ENCODE measurements at regions not wholly inside any gene's neighbourhood (a gene's known extent, or its start where the extent isn't known, plus 50 kb on each side); places are given as distances from the start of the nearest gene placed in this dataset.

DNA sequence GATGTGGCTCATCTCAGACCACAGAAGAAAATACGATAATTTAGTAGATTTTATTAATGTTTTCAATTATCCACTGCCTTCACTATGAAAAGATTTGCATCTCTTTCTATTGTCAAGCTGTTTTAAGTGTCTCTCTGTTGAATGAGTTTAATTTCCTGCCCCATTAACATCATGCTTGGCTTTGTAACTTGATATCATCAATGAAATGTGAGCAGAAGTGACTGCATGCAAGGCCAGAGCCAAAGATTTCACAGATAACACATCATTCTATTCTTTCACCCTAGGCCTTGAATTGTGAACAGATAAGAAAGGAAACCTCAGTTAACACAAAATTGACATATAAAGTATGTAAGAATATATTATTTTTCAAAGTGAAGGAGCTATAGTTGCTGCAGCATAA lies 986.4 kb upstream of the CDH18 start:
- H3K27me3 Mint-ChIP-seq (ENCODE audit: low read depth, unreplicated experiment): no peaks in the 10 kb centered on the region
- no peaks in the 10 kb centered on the region for H3K4me1 ChIP-seq (ENCODE audit: insufficient read depth, low read length)
- no peak overlapping the region for H3K27ac Mint-ChIP-seq (ENCODE audit: unreplicated experiment)
- TF ChIP-seq EZH2 (IDR thresholded peaks at IDR 0.05; ENCODE audit: insufficient read depth, low read length): no peak
- TF ChIP-seq, protein P1, sequence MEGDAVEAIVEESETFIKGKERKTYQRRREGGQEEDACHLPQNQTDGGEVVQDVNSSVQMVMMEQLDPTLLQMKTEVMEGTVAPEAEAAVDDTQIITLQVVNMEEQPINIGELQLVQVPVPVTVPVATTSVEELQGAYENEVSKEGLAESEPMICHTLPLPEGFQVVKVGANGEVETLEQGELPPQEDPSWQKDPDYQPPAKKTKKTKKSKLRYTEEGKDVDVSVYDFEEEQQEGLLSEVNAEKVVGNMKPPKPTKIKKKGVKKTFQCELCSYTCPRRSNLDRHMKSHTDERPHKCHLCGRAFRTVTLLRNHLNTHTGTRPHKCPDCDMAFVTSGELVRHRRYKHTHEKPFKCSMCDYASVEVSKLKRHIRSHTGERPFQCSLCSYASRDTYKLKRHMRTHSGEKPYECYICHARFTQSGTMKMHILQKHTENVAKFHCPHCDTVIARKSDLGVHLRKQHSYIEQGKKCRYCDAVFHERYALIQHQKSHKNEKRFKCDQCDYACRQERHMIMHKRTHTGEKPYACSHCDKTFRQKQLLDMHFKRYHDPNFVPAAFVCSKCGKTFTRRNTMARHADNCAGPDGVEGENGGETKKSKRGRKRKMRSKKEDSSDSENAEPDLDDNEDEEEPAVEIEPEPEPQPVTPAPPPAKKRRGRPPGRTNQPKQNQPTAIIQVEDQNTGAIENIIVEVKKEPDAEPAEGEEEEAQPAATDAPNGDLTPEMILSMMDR (IDR thresholded peaks at IDR 0.05; ENCODE audit: insufficient read depth, low read depth, low read length): no peak
- H3K36me3 Mint-ChIP-seq (ENCODE audit: low read depth, unreplicated experiment): no peaks in the 10 kb centered on the region
- H3K9me3 ChIP-seq (ENCODE audit: insufficient read depth, low read depth, low read length): no peaks in the 10 kb centered on the region
- H4K20me1 ChIP-seq (ENCODE audit: insufficient read depth, low read length): no peaks in the 10 kb centered on the region
- H3K27ac ChIP-seq (ENCODE audit: low read depth, low read length): no peak overlapping the region
- H3K4me1 Mint-ChIP-seq (ENCODE audit: low read depth, unreplicated experiment): no peaks in the 10 kb centered on the region
- no peaks in the 10 kb centered on the region for H3K79me2 ChIP-seq (ENCODE audit: insufficient read depth, low read length)
- no peak overlapping the region for H3K4me2 ChIP-seq (ENCODE audit: low read length)
- no peak overlapping the region for H3K4me3 Mint-ChIP-seq (ENCODE audit: unreplicated experiment)
- no peak overlapping the region for H2AFZ ChIP-seq (ENCODE audit: low read depth, low read length)
- H3K27me3 ChIP-seq (ENCODE audit: insufficient read depth, low read length): no peaks in the 10 kb centered on the region
- peak; percentile 20 for DNase-seq (ENCODE audit: low read depth)
- no peak overlapping the region for H3K4me3 ChIP-seq (ENCODE audit: insufficient read depth, low read depth, low read length)
- no peak for FAIRE-seq
- H3K9ac ChIP-seq (ENCODE audit: low read length): no peak overlapping the region
- no peaks in the 10 kb centered on the region for H3K36me3 ChIP-seq (ENCODE audit: insufficient read depth, low read length)
- H3K9me3 Mint-ChIP-seq (ENCODE audit: unreplicated experiment): no peaks in the 10 kb centered on the region

DNA sequence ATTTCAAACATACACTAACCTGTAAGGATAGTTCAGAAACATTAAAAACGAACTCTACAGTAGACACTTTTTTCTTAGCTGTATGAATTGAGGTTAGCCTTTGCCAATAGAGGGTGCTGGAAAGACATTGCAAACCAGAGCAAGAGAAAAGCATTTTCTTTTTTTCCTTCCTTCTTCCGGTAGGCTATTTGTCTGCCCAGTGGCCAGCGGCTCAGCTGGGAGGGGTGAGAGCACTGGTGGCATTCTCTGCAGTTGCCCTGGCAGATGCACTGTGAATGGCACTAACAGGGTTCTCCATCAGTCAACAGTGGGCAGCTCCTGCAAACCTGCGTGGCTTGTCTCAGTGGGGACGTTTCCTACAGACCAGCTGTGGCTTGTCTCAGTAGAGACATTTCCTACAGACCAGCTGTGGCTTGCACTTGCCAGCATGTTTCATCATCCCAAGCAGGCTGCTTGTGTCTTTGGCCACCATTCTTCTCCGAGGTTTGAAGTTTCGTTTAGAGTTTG lies 984.5 kb upstream of the CDH18 start:
- peak overlapping the region; percentile 40 for H3K4me3 Mint-ChIP-seq (ENCODE audit: unreplicated experiment)
- H3K4me1 ChIP-seq (ENCODE audit: insufficient read depth, low read length): no peaks in the 10 kb centered on the region
- peak overlapping the region; percentile 86 for H3K27ac Mint-ChIP-seq (ENCODE audit: unreplicated experiment)
- DNase-seq (ENCODE audit: low read depth) (peak; percentile 48), FAIRE-seq (no peak)
- no peaks in the 10 kb centered on the region for H3K36me3 Mint-ChIP-seq (ENCODE audit: low read depth, unreplicated experiment)
- H3K27me3 ChIP-seq (ENCODE audit: insufficient read depth, low read length): no peaks in the 10 kb centered on the region
- H3K4me1 Mint-ChIP-seq (ENCODE audit: low read depth, unreplicated experiment): no peaks in the 10 kb centered on the region
- no peak overlapping the region for H3K4me3 ChIP-seq (ENCODE audit: insufficient read depth, low read depth, low read length)
- H3K9me3 ChIP-seq (ENCODE audit: insufficient read depth, low read depth, low read length): no peaks in the 10 kb centered on the region
- no peaks in the 10 kb centered on the region for H3K9me3 Mint-ChIP-seq (ENCODE audit: unreplicated experiment)
- H3K36me3 ChIP-seq (ENCODE audit: insufficient read depth, low read length): no peaks in the 10 kb centered on the region
- H3K27ac ChIP-seq (ENCODE audit: low read depth, low read length): no peak overlapping the region
- no peaks in the 10 kb centered on the region for H3K27me3 Mint-ChIP-seq (ENCODE audit: low read depth, unreplicated experiment)
- no peak overlapping the region for H3K4me2 ChIP-seq (ENCODE audit: low read length)
- H4K20me1 ChIP-seq (ENCODE audit: insufficient read depth, low read length): no peaks in the 10 kb centered on the region
- no peak overlapping the region for H2AFZ ChIP-seq (ENCODE audit: low read depth, low read length)
- no peak overlapping the region for H3K9ac ChIP-seq (ENCODE audit: low read length)
- no peak for TF ChIP-seq EZH2 (IDR thresholded peaks at IDR 0.05; ENCODE audit: insufficient read depth, low read length)
- TF ChIP-seq, protein P1 (IDR thresholded peaks at IDR 0.05; ENCODE audit: insufficient read depth, low read depth, low read length): peak; percentile 9
- H3K79me2 ChIP-seq (ENCODE audit: insufficient read depth, low read length): no peaks in the 10 kb centered on the region

DNA sequence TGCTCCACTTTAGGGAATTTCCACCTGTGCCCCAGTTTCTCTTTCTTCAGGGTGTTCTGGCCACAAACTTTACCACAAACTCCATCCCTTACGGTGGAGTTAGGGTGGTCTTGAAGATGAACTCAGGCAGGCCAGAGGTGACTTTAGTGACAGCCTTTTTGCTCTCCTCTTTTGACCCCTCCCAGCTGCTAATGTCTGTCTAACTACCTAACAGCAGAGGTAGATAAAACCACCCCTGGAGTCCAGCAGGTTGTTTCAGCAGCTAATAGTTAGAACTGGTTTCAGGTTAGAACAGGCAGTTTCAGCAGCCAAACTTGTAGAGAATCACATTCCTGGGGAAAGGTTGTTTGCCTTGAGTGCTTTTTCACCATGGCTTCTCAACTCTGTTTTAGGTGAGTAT lies 971.3 kb upstream of the CDH18 start:
- Mint-ChIP-seq H3K4me3 (ENCODE audit: unreplicated experiment) (no peak overlapping the region), H3K4me1 (ENCODE audit: low read depth, unreplicated experiment) (no peaks in the 10 kb centered on the region), H3K27ac (ENCODE audit: unreplicated experiment) (no peak overlapping the region), H3K36me3 (ENCODE audit: low read depth, unreplicated experiment) (no peaks in the 10 kb centered on the region), H3K27me3 (ENCODE audit: low read depth, unreplicated experiment) (no peaks in the 10 kb centered on the region), H3K9me3 (ENCODE audit: unreplicated experiment) (no peaks in the 10 kb centered on the region)
- TF ChIP-seq EZH2 (IDR thresholded peaks at IDR 0.05; ENCODE audit: insufficient read depth, low read length): no peak
- TF ChIP-seq, protein P1 (IDR thresholded peaks at IDR 0.05; ENCODE audit: insufficient read depth, low read depth, low read length): no peak
- H3K9ac ChIP-seq (ENCODE audit: low read length): no peak overlapping the region
- no peak overlapping the region for H2AFZ ChIP-seq (ENCODE audit: low read depth, low read length)
- no peaks in the 10 kb centered on the region for H3K4me1 ChIP-seq (ENCODE audit: insufficient read depth, low read length)
- FAIRE-seq (no peak), DNase-seq (ENCODE audit: low read depth) (no peak)
- no peaks in the 10 kb centered on the region for H3K27me3 ChIP-seq (ENCODE audit: insufficient read depth, low read length)
- H3K36me3 ChIP-seq (ENCODE audit: insufficient read depth, low read length): no peaks in the 10 kb centered on the region
- no peaks in the 10 kb centered on the region for H3K79me2 ChIP-seq (ENCODE audit: insufficient read depth, low read length)
- no peak overlapping the region for H3K4me2 ChIP-seq (ENCODE audit: low read length)
- H3K4me3 ChIP-seq (ENCODE audit: insufficient read depth, low read depth, low read length): no peak overlapping the region
- H3K27ac ChIP-seq (ENCODE audit: low read depth, low read length): no peak overlapping the region
- H3K9me3 ChIP-seq (ENCODE audit: insufficient read depth, low read depth, low read length): no peaks in the 10 kb centered on the region
- H4K20me1 ChIP-seq (ENCODE audit: insufficient read depth, low read length): no peaks in the 10 kb centered on the region
